Forelimb muscle (tissue), 1 donor: ENCODE measurements at regions not wholly inside any gene's neighbourhood (a gene's known extent, or its start where the extent isn't known, plus 50 kb on each side); places are given as distances from the start of the nearest gene placed in this dataset.

Source experiments
- DNase-seq: peaks from one replicate; pipeline ENCODE4 v3.0.0-alpha.2; 2013; ENCODE audit warnings: low read depth

DNA sequence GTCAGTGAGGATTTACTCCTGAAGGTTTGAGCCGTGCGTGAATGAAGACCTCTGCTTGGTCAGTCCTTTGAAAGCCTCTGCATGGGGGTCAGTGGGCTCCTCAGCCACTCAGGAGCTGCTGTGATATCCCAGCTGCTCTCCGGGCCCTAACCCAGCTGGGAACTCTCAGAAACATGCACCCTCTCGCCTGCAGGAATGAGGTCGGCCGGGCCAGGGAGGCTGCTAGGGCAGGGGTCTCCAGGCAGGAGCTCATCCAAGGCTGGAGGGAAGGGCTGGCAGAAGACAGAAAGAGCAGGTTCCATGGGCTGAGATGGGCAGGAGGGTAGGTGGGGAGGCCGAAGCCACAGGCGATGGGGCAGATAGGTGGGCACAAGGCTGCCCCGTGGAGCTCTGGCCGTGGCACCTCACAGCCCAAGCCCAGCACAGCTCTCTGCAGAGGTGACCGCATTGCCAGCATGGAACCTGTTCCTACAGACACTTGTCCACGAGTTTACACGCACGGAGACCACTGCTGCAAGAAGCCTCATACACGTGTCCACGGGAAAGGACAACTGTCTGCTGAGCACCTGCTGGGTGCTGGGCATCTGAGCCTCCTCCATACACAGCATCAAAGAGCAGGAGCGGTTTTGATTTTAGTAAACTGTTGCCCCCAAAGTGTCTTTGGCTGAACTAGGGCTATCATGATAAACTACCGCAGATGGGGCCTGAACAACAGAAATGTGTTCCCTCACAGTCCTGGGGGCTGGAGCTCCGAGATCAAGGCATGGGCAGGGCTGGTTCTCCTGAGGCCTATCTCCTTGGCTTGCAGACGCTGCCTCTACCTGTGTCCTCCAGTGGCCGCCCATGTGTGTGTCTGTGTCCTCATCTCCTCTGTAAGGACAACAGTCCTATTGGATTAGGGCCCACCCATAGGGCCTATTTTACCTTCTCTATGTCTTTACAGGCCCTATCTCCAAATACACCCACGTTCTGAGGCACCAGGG lies 85.2 kb upstream of the ADAMTS2 start:
- no peak for DNase-seq

DNA sequence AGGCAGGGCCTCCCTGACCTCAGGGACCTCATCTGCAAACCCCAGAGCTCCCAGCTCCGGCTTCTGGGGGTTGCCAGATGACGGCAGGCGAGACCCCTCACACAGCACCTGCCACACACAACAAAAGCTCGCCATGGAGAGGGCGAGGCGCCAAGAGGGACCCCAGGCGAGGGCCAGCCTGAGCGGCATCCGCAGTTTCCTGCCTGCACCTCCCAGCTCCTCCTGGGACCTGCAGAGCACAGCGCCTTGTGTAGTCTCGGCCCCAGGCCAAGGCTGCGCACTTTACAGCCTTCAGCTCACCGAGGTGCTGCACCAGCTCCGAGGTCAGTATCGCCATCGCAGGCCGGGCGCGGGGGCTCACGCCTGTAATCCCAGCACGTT lies 82.4 kb upstream of the ADAMTS2 start:
- no peak for DNase-seq

DNA sequence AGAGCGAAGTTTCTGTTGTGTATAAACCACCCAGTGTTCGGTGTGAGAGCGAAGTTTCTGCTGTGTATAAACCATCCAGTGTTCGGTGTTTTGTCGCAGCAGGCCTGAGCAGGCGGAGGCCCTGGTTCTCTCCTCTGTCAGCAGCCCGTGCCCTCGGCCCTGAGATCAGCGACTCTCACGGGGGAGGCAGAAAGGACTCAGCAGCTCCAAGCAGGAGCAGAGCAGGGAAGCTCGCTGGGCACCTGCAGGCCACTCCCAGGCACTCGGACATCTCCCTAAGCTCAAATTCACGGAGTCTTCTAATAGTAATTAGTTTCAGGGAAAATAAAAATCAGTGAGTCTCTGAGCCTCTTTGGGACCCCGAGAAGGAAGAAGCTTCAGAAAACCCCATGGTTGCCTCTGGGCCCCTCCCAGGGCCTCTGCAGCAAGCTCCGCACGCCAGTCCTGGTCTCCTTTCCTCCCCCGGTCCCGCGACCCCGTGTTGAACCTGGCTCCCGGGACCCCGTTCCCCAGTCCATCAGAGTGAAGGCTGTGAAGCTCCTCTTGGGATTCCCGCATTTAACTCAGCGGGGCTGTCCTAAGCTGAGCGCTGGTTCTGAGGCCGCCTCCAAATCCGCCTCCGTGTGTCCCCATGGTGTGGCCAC lies 81.9 kb upstream of the ADAMTS2 start:
- DNase-seq, result no peak

DNA sequence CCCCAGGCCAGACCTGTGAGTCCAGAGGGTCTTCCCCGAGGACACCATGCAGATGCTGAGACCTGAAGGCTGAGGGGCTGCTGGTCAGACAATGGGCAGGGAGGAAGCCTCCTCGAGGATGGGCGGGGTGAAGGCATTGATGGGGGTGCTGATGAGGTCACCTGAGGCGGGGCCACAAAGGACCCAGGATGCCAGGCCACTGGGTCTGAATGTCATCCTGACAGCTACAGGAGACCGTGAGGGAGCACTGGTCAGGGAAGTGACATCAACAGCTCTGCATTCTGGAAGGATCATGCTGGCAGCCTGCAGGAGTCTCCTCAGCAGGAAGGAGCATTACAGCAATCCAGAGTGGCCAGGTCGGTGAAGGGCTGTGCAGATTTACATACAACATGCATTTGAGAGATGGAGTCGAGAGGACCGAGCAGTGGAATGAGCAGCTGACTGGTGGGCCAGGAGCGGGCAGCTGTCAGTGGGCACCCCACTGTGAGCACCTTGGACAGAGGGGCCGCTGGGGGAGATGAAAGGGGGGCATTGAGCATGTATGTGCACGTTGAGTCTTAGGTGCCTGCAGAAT lies 77.7 kb upstream of the ADAMTS2 start:
- DNase-seq, result no peak

DNA sequence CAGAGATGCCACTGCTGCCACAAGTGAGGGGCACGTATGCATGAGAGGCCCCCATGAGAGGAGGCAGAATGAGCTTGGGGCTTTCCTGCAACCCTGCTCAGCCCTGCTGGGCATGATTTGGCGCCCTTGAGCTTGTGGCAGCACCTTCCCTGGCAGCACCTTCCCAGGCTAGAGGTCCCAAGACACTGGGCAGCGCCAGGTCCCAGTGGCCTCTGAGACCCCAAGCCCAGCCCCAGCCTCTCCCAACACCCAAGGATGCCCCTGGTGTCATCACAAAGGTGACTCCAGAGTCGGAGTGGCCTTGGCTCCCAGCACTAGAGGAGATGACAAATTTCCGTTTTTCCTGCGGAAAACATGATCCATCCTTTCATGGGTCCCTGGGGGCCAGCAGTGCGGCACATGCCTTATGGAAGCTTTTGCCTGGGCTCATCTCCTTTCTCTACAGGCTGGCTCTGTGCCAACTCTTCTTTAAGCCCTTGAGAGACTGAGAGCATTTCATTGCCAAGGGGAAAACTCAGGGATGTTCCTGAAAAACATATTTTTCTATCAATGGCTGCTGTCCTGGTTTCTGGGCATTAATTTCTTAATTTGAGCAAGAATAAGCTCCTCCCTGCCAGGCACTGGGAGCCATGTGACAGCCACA lies 77.1 kb upstream of the ADAMTS2 start:
- DNase-seq, result no peak

DNA sequence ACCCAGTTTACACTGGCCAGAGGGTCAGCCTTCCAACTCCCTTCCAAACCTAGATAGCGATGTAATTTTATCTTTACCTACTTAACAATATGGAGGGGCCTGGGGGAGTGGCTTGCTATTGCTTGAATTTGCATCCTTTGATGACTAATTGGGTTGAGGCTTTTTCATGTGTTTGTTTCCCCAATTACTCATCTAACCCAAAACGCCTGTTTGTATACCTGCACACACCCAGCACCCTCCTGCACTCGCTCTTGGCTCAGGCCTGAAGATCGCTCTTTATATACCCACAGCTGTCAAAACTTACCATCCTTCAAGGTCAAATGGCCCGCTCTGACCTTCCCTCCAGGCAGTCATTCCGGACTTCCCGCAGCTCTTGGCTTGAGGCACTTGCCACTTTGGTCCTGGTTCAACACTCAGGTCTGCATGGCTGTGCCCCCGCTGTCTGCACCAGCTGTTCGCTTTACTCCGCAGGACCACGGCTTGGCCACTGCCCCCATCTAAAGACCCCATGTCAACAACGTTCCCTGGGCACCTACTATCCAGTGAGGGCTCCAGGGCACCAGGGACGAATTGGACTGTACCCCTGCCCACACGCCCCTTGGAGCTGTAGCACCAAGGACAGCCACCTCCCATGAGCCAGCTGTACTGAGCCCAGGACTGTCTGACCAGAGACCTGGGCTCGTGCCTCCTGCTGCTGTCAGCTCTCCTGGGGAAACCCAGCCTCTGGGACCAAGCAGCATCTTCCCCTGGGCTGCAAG lies 76.1 kb upstream of the ADAMTS2 start:
- no peak for DNase-seq

DNA sequence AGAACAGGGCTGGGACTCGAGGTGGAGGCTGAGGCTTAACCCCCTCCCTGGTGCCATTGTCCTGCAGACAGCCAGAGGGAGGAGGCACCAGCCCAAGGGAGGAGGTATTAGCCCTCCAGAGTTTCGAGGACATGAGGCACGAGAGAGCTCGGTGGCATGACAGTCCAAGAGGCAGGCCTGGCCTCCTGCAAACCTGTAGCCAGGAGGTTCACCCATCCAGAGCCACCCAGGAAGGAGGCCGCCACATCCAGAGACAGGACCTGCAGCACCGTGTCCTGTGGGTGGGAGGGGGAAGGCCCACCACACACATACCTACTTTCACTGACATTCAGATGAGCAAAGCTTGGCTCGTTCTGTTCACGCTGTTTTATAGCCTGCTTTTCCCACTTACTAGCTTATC lies 75.2 kb upstream of the ADAMTS2 start:
- no peak for DNase-seq

DNA sequence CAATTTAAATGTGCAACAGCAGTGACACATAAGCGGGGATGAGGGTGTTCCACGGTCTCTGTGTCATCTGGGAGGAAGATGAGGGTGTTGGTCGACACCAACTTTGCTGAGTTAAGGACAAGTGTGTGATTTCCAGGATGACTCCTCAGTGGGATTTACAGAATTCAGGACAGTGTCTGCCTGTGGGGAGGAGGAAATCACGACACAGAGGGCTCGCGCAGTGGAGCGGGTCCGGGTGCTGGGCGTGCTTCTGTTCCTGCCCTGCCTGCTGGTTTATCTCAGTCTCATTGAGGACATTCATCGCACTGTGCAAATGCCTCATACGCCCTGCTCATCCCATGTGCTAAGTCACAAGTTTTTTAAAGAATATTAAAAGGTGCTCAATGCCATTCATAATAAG lies 73.7 kb upstream of the ADAMTS2 start:
- no peak for DNase-seq

DNA sequence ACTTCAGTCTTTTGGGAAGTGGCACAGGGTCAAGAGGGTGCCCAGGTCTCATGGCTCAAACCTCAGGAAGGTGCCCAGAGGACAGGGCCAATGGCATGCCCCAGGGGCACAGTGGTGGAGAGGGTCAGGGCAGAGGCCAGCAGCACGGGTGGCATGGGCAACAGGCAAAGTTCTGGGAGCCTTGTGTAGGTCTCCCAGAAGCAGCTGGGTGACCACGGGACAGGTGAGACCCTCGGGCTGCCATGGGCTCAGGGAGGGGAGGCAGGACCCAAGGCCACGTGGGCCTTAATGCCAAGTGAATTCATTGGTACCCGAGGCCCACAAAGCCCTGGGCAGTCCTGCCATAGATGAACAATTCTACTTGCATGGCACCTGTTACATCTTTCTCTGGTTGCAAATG lies 72.4 kb upstream of the ADAMTS2 start:
- no peak for DNase-seq

DNA sequence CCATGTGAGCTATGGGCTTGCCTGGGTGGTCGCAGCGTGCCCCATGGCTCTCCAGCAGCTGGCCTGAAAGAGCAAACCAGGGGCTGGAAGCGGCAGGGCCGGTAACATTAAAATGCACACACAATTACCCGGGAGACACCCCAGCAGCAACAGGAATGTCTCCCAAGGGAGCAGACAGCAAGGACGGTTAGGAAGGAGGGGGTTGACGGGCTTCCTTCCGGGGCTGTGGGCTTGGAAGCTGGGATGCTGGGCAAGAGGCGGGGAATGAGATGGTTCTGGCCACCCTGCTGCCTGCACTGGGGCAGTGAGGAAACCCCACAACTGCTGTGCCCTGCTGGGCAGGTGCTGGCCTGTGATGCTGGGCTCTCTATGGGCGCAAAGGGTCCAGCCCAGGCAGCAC lies 71.8 kb upstream of the ADAMTS2 start:
- no peak for DNase-seq

DNA sequence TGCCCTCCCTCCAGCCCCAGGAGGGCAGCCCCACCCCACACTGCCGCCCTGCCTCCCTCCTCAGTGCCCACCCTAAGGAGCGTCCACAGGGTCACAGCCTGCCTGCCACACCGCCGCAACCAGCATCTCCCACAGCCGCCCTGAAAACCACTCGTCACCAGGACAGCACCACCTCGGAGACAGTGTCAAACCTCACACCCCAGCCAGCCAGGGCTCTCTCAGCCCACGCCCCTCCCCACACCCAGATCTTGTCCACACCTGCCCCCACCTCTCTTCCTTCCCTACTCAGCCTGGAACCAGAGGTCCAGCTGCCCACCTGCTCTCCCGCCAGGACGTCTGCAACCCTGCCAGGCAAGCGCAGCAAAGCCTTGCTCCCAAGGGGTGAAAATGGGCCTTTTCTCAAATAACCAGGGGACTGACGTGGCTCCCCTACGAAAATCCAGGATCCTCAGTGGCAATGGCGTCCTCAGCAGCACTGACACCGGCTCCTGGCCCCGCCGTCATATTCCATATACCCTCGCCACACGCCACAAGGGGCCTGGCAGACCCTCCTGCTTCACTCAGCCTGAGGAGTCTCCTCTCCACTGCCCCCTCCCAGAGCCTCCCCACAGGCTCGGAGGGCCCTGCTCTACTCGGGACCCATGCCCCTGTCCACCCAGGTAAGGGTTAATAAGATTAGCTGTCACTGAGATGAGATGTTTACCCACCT lies 71.0 kb upstream of the ADAMTS2 start:
- DNase-seq, result no peak

DNA sequence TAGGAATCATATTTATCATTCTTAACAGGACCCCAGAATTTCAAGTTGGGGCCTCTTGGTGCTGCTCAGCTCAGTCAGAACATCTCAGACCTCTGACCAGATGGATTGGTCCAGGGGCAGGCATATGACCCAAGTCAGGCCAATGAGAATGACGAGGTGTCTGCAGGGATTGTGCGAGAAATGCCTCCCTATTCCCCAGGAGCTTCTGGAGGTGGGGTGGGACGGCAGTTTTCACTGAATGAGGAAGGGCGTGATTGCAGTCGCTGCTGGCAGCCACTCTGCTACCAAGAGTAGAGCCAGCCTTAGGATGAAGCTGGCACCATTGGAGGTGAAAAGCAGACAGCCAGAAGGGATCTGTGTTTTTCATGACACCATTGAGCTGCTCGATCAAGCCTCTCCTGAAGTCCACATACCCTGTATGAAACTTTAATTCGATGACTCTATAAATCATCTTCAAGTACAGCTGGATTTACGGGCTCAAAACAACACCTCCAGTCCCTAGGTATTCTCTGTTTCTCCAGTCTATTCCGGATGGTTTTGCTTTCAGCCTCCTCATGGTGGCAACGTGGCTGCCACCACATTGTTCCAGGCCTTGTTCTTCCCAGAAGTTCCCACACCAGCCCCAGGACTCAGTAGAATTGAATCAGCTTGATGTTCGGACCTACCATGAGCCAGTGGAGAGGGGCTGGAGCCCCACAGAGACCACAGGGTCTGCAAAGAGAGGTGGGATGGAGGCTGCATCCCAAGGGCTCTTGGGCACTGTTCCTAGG lies 70.2 kb upstream of the ADAMTS2 start:
- DNase-seq, result no peak

DNA sequence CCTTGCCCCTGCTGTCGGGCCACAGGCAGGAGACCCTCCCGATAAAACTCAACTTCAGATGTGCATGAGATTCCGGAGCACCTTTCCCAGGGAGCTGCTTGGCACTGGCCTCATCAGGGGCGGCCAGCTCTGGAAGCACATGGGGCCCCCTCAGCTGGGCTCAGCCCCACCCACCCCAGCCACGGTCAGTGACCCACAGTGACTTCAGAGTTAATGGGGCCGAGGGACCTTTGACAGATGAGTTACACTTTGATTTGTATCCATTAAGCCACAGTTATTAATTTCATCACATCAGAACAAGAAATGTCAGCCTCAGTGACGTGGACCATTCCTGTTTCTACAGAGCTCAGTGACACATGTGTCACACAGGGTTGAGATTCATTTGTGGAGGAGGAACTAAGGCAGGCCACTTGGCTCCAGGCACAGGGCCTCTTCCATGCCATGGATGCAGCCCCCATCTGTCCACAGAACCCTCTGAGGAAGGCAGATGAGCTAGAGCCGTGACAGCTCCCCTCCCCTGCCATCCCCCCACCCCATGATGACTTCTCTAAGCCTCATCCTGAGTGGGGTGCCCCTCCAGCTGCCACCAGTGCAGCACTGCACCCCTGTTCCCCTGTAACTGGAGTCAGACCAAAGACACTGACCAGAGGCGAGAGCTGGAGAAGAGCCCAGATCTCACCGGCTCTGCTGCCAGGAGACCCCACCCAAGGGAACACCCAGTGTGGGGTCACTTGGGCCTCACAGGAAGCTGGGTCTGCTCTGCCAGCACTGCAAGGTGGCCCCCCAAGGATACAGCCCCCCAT lies 69.4 kb upstream of the ADAMTS2 start:
- DNase-seq, result no peak

DNA sequence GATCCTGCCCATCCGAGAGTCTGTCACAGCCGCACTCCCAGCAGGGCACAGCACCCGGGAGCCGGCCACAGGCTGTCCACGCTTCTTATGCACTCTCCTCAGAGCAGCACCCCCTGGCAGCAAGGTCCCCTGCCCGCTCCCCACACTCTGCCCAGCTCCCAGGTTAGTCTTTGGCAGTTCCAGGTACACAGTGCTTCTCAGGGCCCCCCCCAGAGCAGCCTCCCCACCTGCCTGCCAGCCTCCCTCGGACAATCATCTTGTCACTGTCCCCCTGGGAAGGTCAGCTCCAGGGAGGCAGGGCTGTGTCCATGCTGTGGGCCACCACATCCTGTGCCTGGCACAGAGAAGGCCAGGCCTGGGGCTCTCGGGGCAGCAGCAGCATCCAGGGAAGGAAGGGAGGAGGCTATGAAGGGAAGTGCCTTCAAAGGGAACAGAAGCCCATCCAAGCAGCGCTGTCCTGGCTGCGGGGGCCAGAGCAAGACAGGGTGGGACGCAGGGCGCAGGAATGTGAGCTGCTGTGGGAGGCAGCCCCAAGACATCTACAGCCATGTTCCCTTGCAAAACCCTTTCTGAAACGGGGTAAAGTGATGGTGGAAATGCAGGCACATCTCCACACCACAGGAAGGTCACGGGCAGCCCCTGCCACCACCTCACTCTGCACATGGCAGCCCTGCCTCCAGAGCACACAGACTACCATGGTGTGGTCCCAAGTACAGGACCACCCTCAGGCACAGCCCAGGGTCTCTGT lies 68.6 kb upstream of the ADAMTS2 start:
- DNase-seq, result no peak

DNA sequence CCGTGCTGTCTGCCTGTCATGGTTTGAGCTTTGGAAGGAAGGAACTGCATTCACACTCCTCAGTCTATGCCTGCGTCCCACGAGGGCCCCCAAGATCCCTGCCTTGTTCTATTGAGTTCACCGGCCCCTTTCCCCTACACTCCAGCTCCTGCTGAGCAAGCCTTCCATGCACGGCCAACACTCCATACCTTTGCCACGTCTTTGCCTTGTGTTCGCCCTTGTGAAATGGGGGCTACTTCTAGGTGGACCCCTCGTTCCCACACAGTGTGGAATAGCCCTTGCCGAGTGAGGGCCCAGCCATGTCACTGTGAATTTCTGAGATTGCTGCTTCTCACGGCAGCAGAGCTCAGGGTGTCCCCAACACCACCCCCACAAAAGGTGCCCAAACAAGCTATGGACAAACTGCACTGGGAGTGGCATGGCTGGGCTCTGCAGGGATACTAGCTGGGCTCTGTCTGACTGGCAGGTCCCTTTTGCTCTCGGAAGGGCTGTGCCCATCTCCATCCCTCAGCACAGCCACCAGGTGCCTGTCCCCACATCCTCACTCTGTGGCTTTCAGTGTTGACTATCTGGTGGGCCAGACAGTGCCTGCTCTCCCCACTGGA lies 67.9 kb upstream of the ADAMTS2 start:
- DNase-seq, result no peak

DNA sequence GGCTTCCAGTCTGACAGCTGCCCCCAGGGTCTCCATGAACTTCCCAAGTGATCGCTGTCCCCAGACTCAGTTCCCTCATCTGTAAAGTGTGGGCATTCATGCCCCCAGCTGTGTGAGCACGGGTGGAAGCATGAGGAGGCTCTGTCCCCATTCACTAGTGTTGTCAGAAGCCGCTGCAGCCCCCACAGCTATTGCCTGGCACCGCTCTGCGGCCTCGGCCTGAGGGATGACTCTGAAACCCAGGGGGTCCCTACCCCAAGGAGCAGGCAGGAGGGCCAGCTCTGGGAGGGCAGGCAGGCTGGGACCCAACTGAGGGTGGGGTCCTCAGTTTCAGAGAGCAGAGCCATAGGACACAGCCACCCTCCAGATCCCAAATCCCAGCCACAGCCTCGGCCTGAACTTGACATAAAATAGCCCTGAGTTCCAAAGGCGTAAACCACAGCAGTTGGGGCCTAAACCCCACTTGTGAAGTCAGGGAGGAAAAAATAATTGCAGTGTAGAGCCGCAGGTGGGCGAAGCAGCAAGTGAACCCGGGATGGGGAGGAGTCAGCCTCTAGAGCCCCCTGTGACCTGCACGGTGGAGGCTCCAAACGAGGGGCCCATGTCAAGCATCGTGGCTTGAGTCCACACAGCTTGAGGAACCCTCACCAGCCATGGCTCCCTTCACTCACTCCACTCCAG lies 66.0 kb upstream of the ADAMTS2 start:
- no peak for DNase-seq

DNA sequence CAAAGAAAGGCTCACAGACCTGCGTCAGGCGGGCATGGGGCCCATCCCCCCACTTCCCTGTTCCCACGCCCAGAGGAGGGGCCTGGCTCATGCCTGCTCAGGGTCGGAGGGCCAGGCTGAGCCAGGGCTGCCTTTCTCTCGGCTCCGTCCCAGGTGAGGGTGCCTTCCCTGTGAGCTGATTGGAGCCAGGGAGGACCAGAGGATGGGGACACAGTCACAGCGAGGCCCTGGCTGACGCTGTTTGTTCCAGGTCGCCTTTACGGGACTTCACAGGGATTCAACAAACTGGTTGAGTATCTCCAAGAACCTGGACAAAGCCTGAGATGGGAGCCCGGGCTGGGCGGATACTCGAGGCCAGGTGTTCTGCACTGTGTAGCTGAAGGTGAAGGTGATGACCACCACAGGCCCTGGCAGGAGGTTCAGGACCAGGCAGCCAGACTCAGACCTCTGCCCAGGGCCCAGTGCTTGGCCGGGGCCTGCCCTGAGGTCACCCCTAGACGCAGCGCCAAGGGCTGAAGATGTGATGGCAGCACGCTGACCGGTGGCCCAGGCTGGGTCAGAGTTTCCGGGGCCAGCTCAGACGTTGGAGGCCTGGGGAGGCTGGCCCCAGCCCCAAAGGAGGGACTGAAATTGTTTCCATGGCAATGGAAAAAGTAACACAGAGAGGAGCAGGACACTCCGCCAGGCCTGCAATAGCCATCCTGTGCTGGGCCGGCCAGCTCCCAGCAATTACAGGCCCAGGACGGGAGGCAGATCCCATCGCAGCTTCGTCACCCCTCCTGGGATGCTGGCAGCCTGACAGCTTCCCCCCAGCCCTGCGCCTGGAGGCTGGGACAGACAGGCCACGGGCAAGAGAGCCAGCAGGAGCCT lies 65.3 kb upstream of the ADAMTS2 start:
- DNase-seq, result no peak
